AG04449 (cell line): ENCODE measurements at regions not wholly inside any gene's neighbourhood (a gene's known extent, or its start where the extent isn't known, plus 50 kb on each side); places are given as distances from the start of the nearest gene placed in this dataset.

Experiments
- CTCF ChIA-PET: fragments of 350-600 bp; formaldehyde crosslinking; extraction: SDS; loops from one replicate; lab custom pipeline; 2021; ENCODE audit warnings: antibody characterized with exemption; lab: Yijun Ruan, JAX
- POLR2A ChIA-PET: fragments of 400-600, 350-600 bp; formaldehyde crosslinking; extraction: SDS; loops from one replicate; lab custom pipeline; 2020; ENCODE audit warnings: antibody characterized with exemption, inconsistent platforms; lab: Yijun Ruan, JAX
- DNase-seq: peaks from one replicate; pipeline ENCODE4 v3.0.0-alpha.2; 2010; ENCODE audit warnings: low read depth, low spot score
- H3K4me3 ChIP-seq: 2 replicates; pipeline ENCODE4 v1.5.1; 2011; ENCODE audit warnings: low read depth, mild to moderate bottlenecking, control low read depth, low read length
- TF ChIP-seq, protein P1 (sequence below): IDR thresholded peaks from one replicate; pipeline ENCODE4 v1.5.1; 2011; ENCODE audit warnings: mild to moderate bottlenecking, moderate library complexity, low read length, control low read depth, inconsistent platforms; ENCODE audit not compliant: insufficient read depth; ENCODE audit errors: missing control alignments

DNA sequence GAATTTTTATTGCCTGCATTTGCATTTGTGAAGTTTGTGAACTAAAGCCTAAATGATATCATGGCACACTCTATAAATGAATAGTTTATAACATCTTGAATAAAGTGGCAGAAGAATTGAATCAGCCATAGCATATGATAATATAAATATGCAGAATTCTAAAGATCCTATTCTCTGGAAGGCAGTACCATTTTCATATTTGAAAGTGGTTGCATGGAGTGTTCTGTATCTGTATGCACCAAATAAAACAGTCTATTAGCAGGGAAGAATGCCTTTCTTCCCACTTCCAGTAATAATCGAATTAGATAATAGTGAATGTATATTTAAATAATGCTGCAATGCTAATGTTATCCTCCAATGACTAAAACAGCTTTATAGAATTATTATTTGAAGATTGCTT is 57.9 kb upstream of the TRIM67 start:
- CTCF ChIA-PET, result interaction anchor here (1.6 to 2.9 kb wide), 2 partner anchors 11 kb away, joined by 3 to 15 read pairs; no protein-coding TSS in a partner anchor
- DNase-seq, result no peak
- TF ChIP-seq, protein P1, sequence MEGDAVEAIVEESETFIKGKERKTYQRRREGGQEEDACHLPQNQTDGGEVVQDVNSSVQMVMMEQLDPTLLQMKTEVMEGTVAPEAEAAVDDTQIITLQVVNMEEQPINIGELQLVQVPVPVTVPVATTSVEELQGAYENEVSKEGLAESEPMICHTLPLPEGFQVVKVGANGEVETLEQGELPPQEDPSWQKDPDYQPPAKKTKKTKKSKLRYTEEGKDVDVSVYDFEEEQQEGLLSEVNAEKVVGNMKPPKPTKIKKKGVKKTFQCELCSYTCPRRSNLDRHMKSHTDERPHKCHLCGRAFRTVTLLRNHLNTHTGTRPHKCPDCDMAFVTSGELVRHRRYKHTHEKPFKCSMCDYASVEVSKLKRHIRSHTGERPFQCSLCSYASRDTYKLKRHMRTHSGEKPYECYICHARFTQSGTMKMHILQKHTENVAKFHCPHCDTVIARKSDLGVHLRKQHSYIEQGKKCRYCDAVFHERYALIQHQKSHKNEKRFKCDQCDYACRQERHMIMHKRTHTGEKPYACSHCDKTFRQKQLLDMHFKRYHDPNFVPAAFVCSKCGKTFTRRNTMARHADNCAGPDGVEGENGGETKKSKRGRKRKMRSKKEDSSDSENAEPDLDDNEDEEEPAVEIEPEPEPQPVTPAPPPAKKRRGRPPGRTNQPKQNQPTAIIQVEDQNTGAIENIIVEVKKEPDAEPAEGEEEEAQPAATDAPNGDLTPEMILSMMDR, result no peak
- POLR2A ChIA-PET, result no interaction called here
- H3K4me3 ChIP-seq, result no peak overlapping the region

DNA sequence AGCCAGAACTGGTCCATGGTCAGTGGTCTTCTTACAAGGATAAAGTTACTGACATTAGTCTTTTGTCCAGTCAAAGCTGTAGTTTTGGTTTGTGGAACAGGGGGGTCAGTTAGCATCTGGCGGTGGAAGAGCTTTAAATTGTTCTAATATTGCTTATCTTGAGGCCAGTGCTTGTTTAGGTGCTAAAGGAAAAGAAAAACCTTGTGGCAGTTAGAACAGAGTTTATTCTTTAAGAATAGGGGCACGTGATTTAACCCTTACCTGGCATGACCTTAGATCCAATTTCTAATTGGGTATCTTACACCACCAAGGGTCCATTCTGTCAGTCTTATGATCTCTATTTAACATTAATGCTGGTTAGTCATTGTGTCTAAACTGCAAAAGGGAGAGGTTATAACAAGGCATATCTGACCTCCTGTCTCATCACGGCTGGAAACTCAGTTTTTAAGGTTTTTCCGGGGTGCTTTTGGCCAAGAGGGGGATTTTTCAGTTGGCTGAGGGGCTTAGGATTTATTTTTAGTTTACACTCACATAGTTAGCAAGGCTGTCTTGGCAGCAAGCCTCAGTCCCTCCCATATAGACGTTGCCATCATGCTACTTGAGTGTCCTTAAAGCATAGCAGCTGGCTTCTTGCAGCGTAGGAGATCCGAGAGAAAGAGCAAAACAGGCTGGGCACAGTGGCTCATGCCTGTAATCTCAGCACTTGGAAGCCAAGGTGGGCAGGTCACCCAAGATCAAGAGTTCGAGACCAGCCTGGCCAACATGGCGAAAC is 60.1 kb upstream of the FAM89A start:
- ChIA-PET POLR2A (no interaction called here), CTCF (interaction anchor here (0.8 kb wide), 1 partner anchor 9 kb away, joined by 3 read pairs; no protein-coding TSS in a partner anchor)
- TF ChIP-seq, protein P1, result no peak
- H3K4me3 ChIP-seq, result no peak overlapping the region
- no peak for DNase-seq

DNA sequence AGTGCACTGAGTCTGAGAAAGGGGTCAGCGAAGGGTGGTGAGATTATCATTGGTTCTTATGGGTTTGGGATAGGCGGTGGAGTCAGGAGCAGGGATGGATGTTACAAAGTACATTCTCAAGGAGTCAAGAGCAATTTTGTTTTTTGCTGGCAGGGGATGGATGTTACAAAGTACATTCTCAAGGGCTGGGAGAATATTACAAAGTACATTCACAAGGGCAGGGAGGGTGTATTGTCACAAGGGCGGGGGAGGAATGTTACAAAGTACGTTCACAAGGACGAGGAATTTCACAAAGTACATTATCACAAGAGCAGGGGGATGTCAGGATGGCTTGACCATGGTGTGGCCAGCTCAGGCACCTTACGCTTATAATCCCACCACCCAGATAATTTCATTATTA is 59.3 kb upstream of the FAM89A start:
- no peak for DNase-seq
- ChIA-PET POLR2A (no interaction called here), CTCF (interaction anchor here (0.8 kb wide), 1 partner anchor 9 kb away, joined by 3 read pairs; no protein-coding TSS in a partner anchor)
- H3K4me3 ChIP-seq, result no peak overlapping the region
- TF ChIP-seq, protein P1, result no peak

DNA sequence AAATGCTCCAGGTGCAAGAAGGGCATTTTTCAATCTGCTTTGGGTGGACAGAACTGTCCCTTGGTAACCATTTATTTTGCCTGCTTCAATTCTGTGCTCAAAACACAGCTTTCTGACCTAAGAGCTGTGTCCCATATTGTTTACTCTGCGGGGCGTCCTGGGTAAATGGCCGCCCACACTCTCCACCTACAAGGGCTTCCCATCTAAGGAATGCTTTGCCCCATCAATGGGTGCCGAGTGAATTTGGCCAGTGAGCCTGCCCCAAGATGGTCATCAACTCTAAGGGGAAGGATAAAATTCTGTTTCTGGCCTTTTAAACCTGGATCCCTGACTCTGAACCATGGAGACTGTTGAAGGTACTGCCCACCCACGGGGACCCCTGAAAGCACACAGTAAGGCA is 55.5 kb upstream of the FAM89A start:
- no peak for DNase-seq
- no peak overlapping the region for H3K4me3 ChIP-seq
- TF ChIP-seq, protein P1, result no peak
- ChIA-PET POLR2A (no interaction called here), CTCF (interaction anchor here (1.1 kb wide), 1 partner anchor 63 kb away, joined by 3 read pairs; no protein-coding TSS in a partner anchor)

DNA sequence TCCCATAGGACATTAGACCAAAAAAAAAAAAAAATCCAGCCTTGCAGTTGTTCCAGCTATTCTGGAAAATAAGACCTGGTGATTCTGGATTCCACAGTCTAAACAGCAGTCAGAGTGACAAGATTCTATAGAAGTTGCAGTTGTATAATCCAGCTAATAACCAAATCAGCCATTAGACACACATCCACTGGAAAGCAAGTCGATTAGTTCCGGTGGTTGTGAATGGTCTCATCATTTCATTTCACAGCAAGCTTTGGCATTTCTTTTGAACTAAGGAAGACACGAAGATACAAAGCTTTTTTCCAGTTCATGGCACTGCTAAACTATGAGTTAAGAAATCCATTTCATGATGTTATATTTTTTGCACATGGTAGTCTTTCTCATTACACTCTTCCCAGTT is 54.4 kb upstream of the FAM89A start:
- CTCF ChIA-PET, result interaction anchor here (1.0 to 4.1 kb wide), 7 partner anchors 8 to 116 kb away, joined by 3 to 25 read pairs (median 14); partner anchors contain the start of gene TTC13
- H3K4me3 ChIP-seq, result no peak overlapping the region
- POLR2A ChIA-PET, result no interaction called here
- DNase-seq, result no peak
- TF ChIP-seq, protein P1, result no peak

DNA sequence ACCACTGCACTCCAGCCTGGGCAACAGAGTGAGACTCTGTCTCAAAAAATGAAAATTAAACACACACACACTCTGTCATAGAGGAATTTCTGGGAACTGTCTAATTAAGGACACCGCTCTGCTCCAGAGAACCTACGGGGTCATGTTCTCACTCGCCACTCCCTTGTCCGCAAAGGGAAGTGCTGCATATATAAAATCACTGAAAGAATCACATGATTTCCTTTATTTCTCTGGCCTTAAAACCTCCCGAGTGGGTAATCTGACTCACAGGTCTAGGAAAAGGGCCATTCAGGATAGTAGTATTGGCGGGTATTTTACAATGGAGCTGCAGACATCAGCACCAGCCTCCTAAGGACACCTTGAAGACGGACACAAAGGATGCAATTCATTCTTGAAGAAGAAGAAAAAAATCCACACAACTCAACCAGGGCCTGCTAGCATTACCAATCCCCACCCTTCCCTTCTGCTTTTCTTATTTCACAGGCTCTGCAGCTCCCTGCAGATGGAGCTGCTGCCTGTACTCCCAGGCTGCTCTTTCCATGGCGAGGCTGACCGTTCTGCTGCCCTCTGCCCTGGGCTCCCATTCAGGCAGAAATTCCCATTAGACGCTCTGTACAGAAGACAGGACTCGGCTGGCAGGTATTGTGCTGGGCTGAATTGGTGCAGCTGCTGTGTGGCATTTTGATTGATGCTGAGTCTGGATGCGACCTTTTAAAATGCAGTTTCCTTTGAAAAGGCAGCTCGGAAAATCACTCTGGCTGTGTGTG is 53.3 kb upstream of the FAM89A start:
- CTCF ChIA-PET, result interaction anchor here (1.0 to 4.1 kb wide), 9 partner anchors 9 to 117 kb away, joined by 3 to 25 read pairs (median 5); partner anchors contain the start of gene TTC13
- TF ChIP-seq, protein P1, result peak; percentile 30
- no peak overlapping the region for H3K4me3 ChIP-seq
- no peak for DNase-seq
- POLR2A ChIA-PET, result no interaction called here
